Ascending aorta (tissue), 2 donors: ENCODE measurements at regions not wholly inside any gene's neighbourhood (a gene's known extent, or its start where the extent isn't known, plus 50 kb on each side); places are given as distances from the start of the nearest gene placed in this dataset.

Experiments used
- DNase-seq, 2 donors: peaks; one replicate each; pipeline ENCODE4 v3.0.0-alpha.2; 2019; ENCODE audit warnings: low spot score in 2 of 2
- H3K27ac ChIP-seq, 2 donors: fragments of 200-600 bp; sonication (generic); one replicate each; pipeline ENCODE4 v1.5.1; 2016 to 2017; ENCODE audit warnings: mild to moderate bottlenecking in 1 of 2
- H3K27me3 ChIP-seq: fragments of 200-600 bp; sonication (generic); one replicate; pipeline ENCODE4 v1.5.1; 2017
- H3K36me3 ChIP-seq, 2 donors: fragments of 200-600 bp; sonication (generic); one replicate each; pipeline ENCODE4 v1.5.1; 2016
- H3K4me1 ChIP-seq, 2 donors: fragments of 200-600 bp; sonication (generic); one replicate each; pipeline ENCODE4 v1.5.1; 2016 to 2017; ENCODE audit warnings: mild to moderate bottlenecking in 1 of 2
- H3K4me3 ChIP-seq, 2 donors: fragments of 200-600 bp; sonication (generic); one replicate each; pipeline ENCODE4 v1.5.1; 2016 to 2017; ENCODE audit warnings: mild to moderate bottlenecking in 1 of 2
- H3K9me3 ChIP-seq, 2 donors: fragments of 200-600 bp; sonication (generic); one replicate each; pipeline ENCODE4 v1.5.1; 2016
- CTCF ChIP-seq, 3 experiments: fragments of 200-600 bp in 2 of 3; fragments of 450-650 bp in 1 of 3; sonication (generic) in 2 of 3; IDR thresholded peaks; one replicate each; pipeline ENCODE4 v1.5.1; 2016 to 2019; ENCODE audit warnings: antibody characterized with exemption in 3 of 3, mild to moderate bottlenecking in 1 of 3, moderate library complexity in 1 of 3
- intact Hi-C: fragments of 100-400 bp; cut with DNase I; formaldehyde crosslinking; loops from one replicate; pipeline ENCODE4 v1.15.1; 2023

DNA sequence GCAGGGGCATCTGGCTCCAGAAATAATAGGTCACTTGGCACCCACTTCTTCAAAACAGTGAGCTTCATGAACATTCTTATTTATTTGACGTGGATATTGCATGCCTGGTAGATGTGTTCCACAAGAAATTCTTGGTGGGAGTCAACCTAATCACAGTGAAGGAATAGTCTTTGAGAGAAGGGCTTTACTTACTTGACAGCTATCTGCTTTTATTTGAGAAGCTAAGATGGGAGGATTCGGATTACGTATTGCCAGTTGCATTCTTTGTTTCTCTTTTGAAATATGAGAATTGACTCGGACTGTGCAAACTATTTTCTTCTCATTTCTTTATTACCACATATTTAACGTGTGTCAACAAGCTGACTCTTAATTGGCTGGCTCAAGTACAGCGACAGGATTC is 117.2 kb downstream of the FASLG start:
- no peak for DNase-seq
- intact Hi-C loops: no loop called here
- no peak for TF ChIP-seq CTCF (IDR thresholded peaks at IDR 0.05)
- Histone ChIP-seq H3K27me3 (no peaks in the 10 kb centered on the region), H3K36me3 (no peaks in the 10 kb centered on the region), H3K4me3 (no peak overlapping the region), H3K4me1 (no peaks in the 10 kb centered on the region), H3K27ac (no peak overlapping the region), H3K9me3 (no peaks in the 10 kb centered on the region)

- intact Hi-C loops: no loop called here
Observed at GRCh38 chr1:172777767-172778166, 118.9 kb downstream of the FASLG start.

DNA sequence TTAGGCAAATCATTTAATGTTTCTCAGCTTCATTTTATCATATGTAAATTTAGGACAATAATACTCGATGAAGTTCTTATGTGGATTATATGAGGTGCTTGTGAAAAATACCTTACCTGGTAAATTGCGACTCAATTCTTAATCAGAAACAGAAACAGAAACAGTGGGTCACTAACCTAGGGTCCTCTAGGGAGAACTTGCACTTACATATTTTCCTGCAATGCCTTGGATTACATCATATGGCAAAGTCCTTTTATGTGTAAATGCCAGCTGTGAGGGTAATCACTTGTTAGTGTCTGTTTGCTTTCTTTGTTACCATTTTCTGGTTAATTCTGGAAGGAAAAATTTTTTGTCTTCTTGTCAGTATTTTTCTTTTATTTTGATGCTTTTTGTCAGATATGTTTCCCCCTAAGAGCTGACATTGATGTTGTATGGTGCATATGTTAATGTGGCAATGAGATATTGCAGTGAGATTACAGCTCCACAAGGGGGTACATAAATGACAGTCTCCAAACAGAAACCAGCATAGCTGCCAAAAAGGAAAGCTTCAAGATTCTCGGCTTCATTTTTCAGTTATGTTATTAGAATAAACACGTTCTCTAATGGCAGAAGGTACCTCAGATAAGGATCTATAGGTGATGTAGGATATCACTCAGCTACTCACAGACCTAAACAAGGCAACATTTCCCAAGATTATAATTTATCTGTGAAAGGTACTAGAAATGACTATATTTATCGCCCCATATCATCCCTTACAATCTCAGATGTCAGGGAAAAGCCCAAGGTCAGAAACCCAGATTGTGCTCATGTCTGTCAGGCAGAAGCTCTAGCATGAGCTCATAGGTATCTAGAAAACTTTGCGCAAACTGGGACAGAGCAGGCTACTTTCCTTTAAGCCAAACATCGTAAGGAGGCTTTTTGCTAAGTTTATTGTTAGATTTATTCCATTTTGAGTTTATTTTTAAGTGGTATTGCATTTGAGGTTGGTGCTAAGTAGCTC is 119.9 kb downstream of the FASLG start:
- Histone ChIP-seq H3K4me1 (no peaks in the 10 kb centered on the region), H3K4me3 (no peak overlapping the region), H3K36me3 (no peaks in the 10 kb centered on the region), H3K27ac (no peak overlapping the region), H3K9me3 (peaks cover 0 to 5% of the 10 kb centered on the region in 2 donors), H3K27me3 (no peaks in the 10 kb centered on the region)
- intact Hi-C loops: no loop called here
- DNase-seq: no peak
- TF ChIP-seq CTCF (IDR thresholded peaks at IDR 0.05): no peak

More at GRCh38 chr1:172777767-172778166, 118.9 kb downstream of the FASLG start:
- H3K36me3 ChIP-seq: no peaks in the 10 kb centered on the region
- H3K4me1 ChIP-seq: no peaks in the 10 kb centered on the region
- DNase-seq: no peak
- no peaks in the 10 kb centered on the region for H3K9me3 ChIP-seq
- no peaks in the 10 kb centered on the region for H3K27me3 ChIP-seq
- no peak overlapping the region for H3K4me3 ChIP-seq
- no peak for TF ChIP-seq CTCF (IDR thresholded peaks at IDR 0.05)
- H3K27ac ChIP-seq: no peak overlapping the region

DNA sequence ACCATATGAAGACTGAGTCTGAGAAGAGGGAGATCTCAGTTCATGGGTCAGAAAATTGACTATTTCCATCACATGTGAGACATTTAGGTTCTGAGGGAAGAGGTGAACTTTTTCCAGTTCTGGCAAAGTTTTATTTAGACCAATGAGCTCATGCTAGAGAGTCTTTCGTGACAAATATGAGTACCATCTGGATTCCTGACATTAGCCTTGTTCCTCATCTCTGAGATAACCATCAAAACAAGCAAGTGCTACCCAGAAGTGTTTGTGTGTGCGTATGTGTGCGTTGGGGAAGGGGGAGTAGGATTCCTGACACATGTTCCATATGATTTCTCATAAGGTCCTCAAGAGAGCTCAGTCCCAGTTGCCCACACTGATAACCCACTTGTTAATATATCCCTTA is 120.6 kb downstream of the FASLG start:
- no peaks in the 10 kb centered on the region for H3K4me1 ChIP-seq
- no peak overlapping the region for H3K4me3 ChIP-seq
- TF ChIP-seq CTCF (IDR thresholded peaks at IDR 0.05): no peak
- DNase-seq: no peak
- no peaks in the 10 kb centered on the region for H3K27me3 ChIP-seq
- H3K36me3 ChIP-seq: no peaks in the 10 kb centered on the region
- intact Hi-C loops: no loop called here
- H3K27ac ChIP-seq: no peak overlapping the region
- peaks cover 0 to 5% of the 10 kb centered on the region in 2 donors for H3K9me3 ChIP-seq

DNA sequence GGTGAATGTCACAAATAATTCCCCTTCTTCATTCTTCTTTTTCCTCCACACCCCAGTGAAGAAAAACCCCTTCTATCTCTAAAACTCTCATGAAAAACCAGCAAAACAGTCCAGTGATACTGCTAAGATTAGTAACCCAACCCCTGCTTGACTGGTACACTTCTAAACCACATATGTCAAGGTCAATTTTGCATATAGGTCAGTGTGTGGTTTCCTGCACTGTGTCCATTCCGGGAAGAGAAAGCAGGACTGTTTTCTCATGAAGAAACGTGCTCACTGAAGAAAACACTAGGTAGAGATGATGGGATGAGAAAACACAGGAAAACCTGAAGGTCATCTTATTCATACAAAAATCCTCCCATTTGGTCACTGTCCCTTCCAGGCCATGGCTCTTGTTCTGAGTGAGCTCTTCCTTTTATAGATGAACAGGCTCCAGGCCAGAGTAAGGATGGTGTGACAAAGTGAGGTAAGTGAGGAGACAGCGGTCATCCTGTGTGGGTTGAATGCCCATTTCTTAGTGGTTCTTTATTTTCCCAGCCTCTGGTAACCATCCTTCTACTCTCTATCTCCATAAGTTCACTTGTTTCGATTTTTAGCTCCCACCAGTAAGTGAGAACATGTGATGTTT is 122.7 kb downstream of the FASLG start:
- H3K4me3 ChIP-seq: no peak overlapping the region
- no peaks in the 10 kb centered on the region for H3K36me3 ChIP-seq
- no peaks in the 10 kb centered on the region for H3K4me1 ChIP-seq
- no peak for TF ChIP-seq CTCF (IDR thresholded peaks at IDR 0.05)
- DNase-seq: no peak
- no peaks in the 10 kb centered on the region for H3K27me3 ChIP-seq
- H3K27ac ChIP-seq: no peak overlapping the region
- intact Hi-C loops: no loop called here
- H3K9me3 ChIP-seq: peaks cover 0 to 5% of the 10 kb centered on the region in 2 donors
